T-helper 9 cell (primary cell): ENCODE measurements at regions not wholly inside any gene's neighbourhood (a gene's known extent, or its start where the extent isn't known, plus 50 kb on each side); places are given as distances from the start of the nearest gene placed in this dataset.
A peak's percentile ranks its signal among the peaks of the same experiment; 100 is the strongest.
"Not testable (repeated sequence)": the region's sequence is repeated elsewhere in the genome, so short reads cannot be mapped to it uniquely, and the experiment has no call there.

ENCODE experiments used
- DNase-seq: peaks from one replicate; pipeline ENCODE4 v3.0.0-alpha.2; 2020

- DNase-seq, result no peak
These were observed 69.7 kb upstream of the PMEPA1 start for GRCh38 chr20:57779401-57780003.

GRCh38 chr20:57777911-57778310 lies 68.1 kb upstream of the PMEPA1 start:
- no peak for DNase-seq

- DNase-seq, result no peak
These were observed 65.1 kb upstream of the PMEPA1 start for GRCh38 chr20:57774951-57775350.

GRCh38 chr20:57774111-57774880 lies 64.5 kb upstream of the PMEPA1 start:
- DNase-seq, result no peak

- no peak for DNase-seq
These were observed 63.4 kb upstream of the PMEPA1 start for GRCh38 chr20:57773059-57773815.

GRCh38 chr20:57772349-57772964 lies 62.6 kb upstream of the PMEPA1 start:
- peak; percentile 12 for DNase-seq

- DNase-seq, result no peak
These were observed 61.3 kb upstream of the PMEPA1 start for GRCh38 chr20:57770852-57771720.

GRCh38 chr20:57770401-57770800 lies 60.6 kb upstream of the PMEPA1 start:
- not testable (repeated sequence) for DNase-seq

GRCh38 chr20:57769756-57770155 lies 59.9 kb upstream of the PMEPA1 start:
- no peak for DNase-seq

GRCh38 chr20:57768519-57768918 lies 58.7 kb upstream of the PMEPA1 start:
- no peak for DNase-seq

GRCh38 chr20:57767441-57767840 lies 57.6 kb upstream of the PMEPA1 start:
- DNase-seq, result no peak

GRCh38 chr20:57763235-57763595 lies 53.4 kb upstream of the PMEPA1 start:
- DNase-seq, result no peak

GRCh38 chr20:57762531-57763234 lies 52.9 kb upstream of the PMEPA1 start:
- no peak for DNase-seq

- no peak for DNase-seq
These were observed 51.6 kb upstream of the PMEPA1 start for GRCh38 chr20:57761413-57761734.

GRCh38 chr20:57760698-57761412 lies 51.0 kb upstream of the PMEPA1 start:
- no peak for DNase-seq

- DNase-seq, result no peak
These were observed 49.9 kb upstream of the PMEPA1 start for GRCh38 chr20:57759724-57760123.
